ENCODE measurements at regions not wholly inside any gene's neighbourhood (a gene's known extent, or its start where the extent isn't known, plus 50 kb on each side); places are given as distances from the start of the nearest gene placed in this dataset.

GRCh38 chr12:92072112-92072511, 73.5 kb downstream of the BTG1 start:
- Histone ChIP-seq H3K27ac (ENCODE audit: low read depth, low read length) (no peak overlapping the region), H3K9ac (ENCODE audit: low read length) (no peak overlapping the region), H3K9me3 (ENCODE audit: insufficient read depth, low read depth, low read length) (no peaks in the 10 kb centered on the region), H3K4me3 (ENCODE audit: insufficient read depth, low read depth, low read length) (no peak overlapping the region), H2AFZ (ENCODE audit: low read depth, low read length) (no peak overlapping the region), H3K27me3 (ENCODE audit: insufficient read depth, low read length) (no peaks in the 10 kb centered on the region), H3K79me2 (ENCODE audit: insufficient read depth, low read length) (no peaks in the 10 kb centered on the region), H3K4me1 (ENCODE audit: insufficient read depth, low read length) (peaks cover 19% of the 10 kb centered on the region), H3K4me2 (ENCODE audit: low read length) (no peak overlapping the region), H4K20me1 (ENCODE audit: insufficient read depth, low read length) (no peaks in the 10 kb centered on the region), H3K36me3 (ENCODE audit: insufficient read depth, low read length) (no peaks in the 10 kb centered on the region)
- Mint-ChIP-seq H3K36me3 (ENCODE audit: low read depth, unreplicated experiment) (no peaks in the 10 kb centered on the region), H3K27ac (ENCODE audit: unreplicated experiment) (no peak overlapping the region), H3K4me1 (ENCODE audit: low read depth, unreplicated experiment) (peaks cover 25% of the 10 kb centered on the region), H3K9me3 (ENCODE audit: unreplicated experiment) (peaks cover 2% of the 10 kb centered on the region), H3K4me3 (ENCODE audit: unreplicated experiment) (no peak overlapping the region), H3K27me3 (ENCODE audit: low read depth, unreplicated experiment) (no peaks in the 10 kb centered on the region)
- no peak for DNase-seq (ENCODE audit: low read depth)
- FAIRE-seq = no peak
- no peak for TF ChIP-seq EZH2 (IDR thresholded peaks at IDR 0.05; ENCODE audit: insufficient read depth, low read length)
- TF ChIP-seq CTCF (IDR thresholded peaks at IDR 0.05; ENCODE audit: insufficient read depth, low read depth, low read length) = no peak

- Histone ChIP-seq H3K4me2 (ENCODE audit: low read length) (no peak overlapping the region), H3K9me3 (ENCODE audit: insufficient read depth, low read depth, low read length) (no peaks in the 10 kb centered on the region), H3K27ac (ENCODE audit: low read depth, low read length) (no peak overlapping the region), H2AFZ (ENCODE audit: low read depth, low read length) (no peak overlapping the region), H3K9ac (ENCODE audit: low read length) (no peak overlapping the region), H3K79me2 (ENCODE audit: insufficient read depth, low read length) (no peaks in the 10 kb centered on the region), H3K36me3 (ENCODE audit: insufficient read depth, low read length) (no peaks in the 10 kb centered on the region), H3K4me3 (ENCODE audit: insufficient read depth, low read depth, low read length) (no peak overlapping the region), H4K20me1 (ENCODE audit: insufficient read depth, low read length) (no peaks in the 10 kb centered on the region), H3K27me3 (ENCODE audit: insufficient read depth, low read length) (no peaks in the 10 kb centered on the region), H3K4me1 (ENCODE audit: insufficient read depth, low read length) (peaks cover 9% of the 10 kb centered on the region)
- peaks cover 15% of the 10 kb centered on the region for H3K4me1 Mint-ChIP-seq (ENCODE audit: low read depth, unreplicated experiment)
- no peak for TF ChIP-seq CTCF (IDR thresholded peaks at IDR 0.05; ENCODE audit: insufficient read depth, low read depth, low read length)
- no peak for TF ChIP-seq EZH2 (IDR thresholded peaks at IDR 0.05; ENCODE audit: insufficient read depth, low read length)
- H3K27ac Mint-ChIP-seq (ENCODE audit: unreplicated experiment) = no peak overlapping the region
- no peak for DNase-seq (ENCODE audit: low read depth)
- no peaks in the 10 kb centered on the region for H3K36me3 Mint-ChIP-seq (ENCODE audit: low read depth, unreplicated experiment)
- H3K4me3 Mint-ChIP-seq (ENCODE audit: unreplicated experiment) = no peak overlapping the region
- H3K27me3 Mint-ChIP-seq (ENCODE audit: low read depth, unreplicated experiment) = no peaks in the 10 kb centered on the region
- H3K9me3 Mint-ChIP-seq (ENCODE audit: unreplicated experiment) = no peaks in the 10 kb centered on the region
- no peak for FAIRE-seq
Observed at GRCh38 chr12:92070864-92071445, 74.7 kb downstream of the BTG1 start.

- Histone ChIP-seq H3K9me3 (ENCODE audit: insufficient read depth, low read depth, low read length) (no peaks in the 10 kb centered on the region), H3K27ac (ENCODE audit: low read depth, low read length) (no peak overlapping the region), H3K36me3 (ENCODE audit: insufficient read depth, low read length) (no peaks in the 10 kb centered on the region), H4K20me1 (ENCODE audit: insufficient read depth, low read length) (no peaks in the 10 kb centered on the region), H3K4me2 (ENCODE audit: low read length) (no peak overlapping the region), H3K79me2 (ENCODE audit: insufficient read depth, low read length) (no peaks in the 10 kb centered on the region), H3K4me1 (ENCODE audit: insufficient read depth, low read length) (peaks cover 2% of the 10 kb centered on the region), H3K27me3 (ENCODE audit: insufficient read depth, low read length) (no peaks in the 10 kb centered on the region), H2AFZ (ENCODE audit: low read depth, low read length) (no peak overlapping the region), H3K9ac (ENCODE audit: low read length) (no peak overlapping the region), H3K4me3 (ENCODE audit: insufficient read depth, low read depth, low read length) (no peak overlapping the region)
- Mint-ChIP-seq H3K4me1 (ENCODE audit: low read depth, unreplicated experiment) (peaks cover 12% of the 10 kb centered on the region), H3K4me3 (ENCODE audit: unreplicated experiment) (no peak overlapping the region), H3K36me3 (ENCODE audit: low read depth, unreplicated experiment) (no peaks in the 10 kb centered on the region), H3K27me3 (ENCODE audit: low read depth, unreplicated experiment) (no peaks in the 10 kb centered on the region), H3K9me3 (ENCODE audit: unreplicated experiment) (no peaks in the 10 kb centered on the region), H3K27ac (ENCODE audit: unreplicated experiment) (no peak overlapping the region)
- TF ChIP-seq EZH2 (IDR thresholded peaks at IDR 0.05; ENCODE audit: insufficient read depth, low read length) (no peak), CTCF (IDR thresholded peaks at IDR 0.05; ENCODE audit: insufficient read depth, low read depth, low read length) (no peak)
- FAIRE-seq (no peak), DNase-seq (ENCODE audit: low read depth) (no peak)
Observed at GRCh38 chr12:92070054-92070863, 75.4 kb downstream of the BTG1 start.
